GM23338 (cell line): ENCODE measurements at regions not wholly inside any gene's neighbourhood (a gene's known extent, or its start where the extent isn't known, plus 50 kb on each side); places are given as distances from the start of the nearest gene placed in this dataset.

Source experiments
- CREB1 ChIP-seq: fragments of 250-450 bp; sonication (Bioruptor Pico); IDR thresholded peaks from 2 replicates; pipeline ENCODE4 v1.5.0; 2020; ENCODE audit warnings: low read depth, mild to moderate bottlenecking, moderate library complexity
- CTCF ChIP-seq, 2 experiments: fragments of 200-600 bp in 1 of 2; sonication (generic) in 1 of 2; conservative IDR thresholded peaks; 2 replicates each; pipeline versions ENCODE4 v1.5.1 to v1.6.1; 2016 to 2017; ENCODE audit warnings: antibody characterized with exemption in 2 of 2, low read depth in 2 of 2, mild to moderate bottlenecking in 2 of 2, moderate library complexity in 1 of 2
- EZH2 ChIP-seq: fragments of 200-600 bp; sonication (generic); IDR thresholded peaks from one replicate; pipeline ENCODE4 v1.8.0; 2017; ENCODE audit warnings: antibody characterized with exemption, mild to moderate bottlenecking, low read depth; ENCODE audit not compliant: unreplicated experiment
- EZH2phosphoT487 ChIP-seq: fragments of 200-600 bp; sonication (generic); IDR thresholded peaks from one replicate; pipeline ENCODE4 v1.8.1; 2018; ENCODE audit warnings: antibody characterized with exemption; ENCODE audit not compliant: unreplicated experiment
- JUNB ChIP-seq: IDR thresholded peaks from one replicate; pipeline ENCODE4 v1.6.1; 2016; ENCODE audit warnings: antibody characterized with exemption; ENCODE audit not compliant: unreplicated experiment
- POLR2AphosphoS5 ChIP-seq: IDR thresholded peaks from 2 replicates; pipeline ENCODE4 v1.6.1; 2016; ENCODE audit warnings: antibody characterized with exemption, low read depth
- REST ChIP-seq: IDR thresholded peaks from one replicate; pipeline ENCODE4 v1.6.1; 2018; ENCODE audit warnings: antibody characterized with exemption; ENCODE audit not compliant: unreplicated experiment
- STAT1 ChIP-seq: IDR thresholded peaks from one replicate; pipeline ENCODE4 v1.6.1; 2016; ENCODE audit warnings: antibody characterized with exemption; ENCODE audit not compliant: unreplicated experiment
- ZNF114 ChIP-seq: fragments of 250-450 bp; sonication (Bioruptor Pico); IDR thresholded peaks from 2 replicates; pipeline ENCODE4 v1.5.0; 2020; ENCODE audit warnings: mild to moderate bottlenecking, moderate library complexity
- ZNF462 ChIP-seq: fragments of 250-450 bp; sonication (Bioruptor Pico); IDR thresholded peaks from 2 replicates; pipeline ENCODE4 v1.5.0; 2020; ENCODE audit warnings: mild to moderate bottlenecking, moderate library complexity

GRCh38 chr6:23224540-23224939, 655.2 kb downstream of the HDGFL1 start:
- TF ChIP-seq CTCF (conservative IDR thresholded peaks at IDR 0.05; ENCODE audit: low read depth in 2 of 2) (no peak), ZNF462 (CRISPR knock-in tag) (no peak), EZH2phosphoT487 (no peak), EZH2 (no peak), ZNF114 (CRISPR knock-in tag) (no peak), CREB1 (CRISPR knock-in tag) (no peak), JUNB (no peak), POLR2AphosphoS5 (no peak), REST (no peak), STAT1 (no peak)
